ENCODE measurements at regions not wholly inside any gene's neighbourhood (a gene's known extent, or its start where the extent isn't known, plus 50 kb on each side); places are given as distances from the start of the nearest gene placed in this dataset.

GRCh38 chr16:52099382-52099781 lies 447.6 kb downstream of the TOX3 start (continued):
- TF ChIP-seq TEAD2 (CRISPR knock-in tag; IDR thresholded peaks at IDR 0.05) (no peak), ZBTB42 (CRISPR knock-in tag; IDR thresholded peaks at IDR 0.05) (no peak), ZNF670 (CRISPR knock-in tag; IDR thresholded peaks at IDR 0.05; ENCODE audit: borderline replicate concordance) (no peak), RARA (CRISPR knock-in tag; IDR thresholded peaks at IDR 0.05) (no peak), AHR (CRISPR knock-in tag; IDR thresholded peaks at IDR 0.05) (no peak), FOXA1 (IDR thresholded peaks at IDR 0.05) (no peak), FOXA1 (CRISPR knock-in tag; IDR thresholded peaks at IDR 0.05) (peak; percentile 46), SOX6 (IDR thresholded peaks at IDR 0.05) (no peak), SOX6 (CRISPR knock-in tag; IDR thresholded peaks at IDR 0.05) (peak; percentile 54), HHEX (CRISPR knock-in tag; IDR thresholded peaks at IDR 0.05) (peak; percentile 81), ZNF414 (CRISPR knock-in tag; IDR thresholded peaks at IDR 0.05) (no peak), SOX13 (IDR thresholded peaks at IDR 0.05) (no peak), SOX13 (CRISPR knock-in tag; conservative IDR thresholded peaks at IDR 0.05 in 1 of 2, IDR thresholded peaks at IDR 0.05 in 1 of 2) (0 out of 4 replicates have a peak, but pooled peaks of 1 of the 2 experiments have one; percentile 42), SMC3 (IDR thresholded peaks at IDR 0.05; ENCODE audit: low read length) (no peak), RFXANK (CRISPR knock-in tag; IDR thresholded peaks at IDR 0.05) (no peak), BHLHE40 (IDR thresholded peaks at IDR 0.05; ENCODE audit: low read length) (peak; percentile 83), PAXIP1 (CRISPR knock-in tag; conservative IDR thresholded peaks at IDR 0.05) (no peak), RELA (CRISPR knock-in tag; IDR thresholded peaks at IDR 0.05) (no peak), JUN (CRISPR knock-in tag; IDR thresholded peaks at IDR 0.05) (no peak)
- TF ChIP-seq, protein P1, sequence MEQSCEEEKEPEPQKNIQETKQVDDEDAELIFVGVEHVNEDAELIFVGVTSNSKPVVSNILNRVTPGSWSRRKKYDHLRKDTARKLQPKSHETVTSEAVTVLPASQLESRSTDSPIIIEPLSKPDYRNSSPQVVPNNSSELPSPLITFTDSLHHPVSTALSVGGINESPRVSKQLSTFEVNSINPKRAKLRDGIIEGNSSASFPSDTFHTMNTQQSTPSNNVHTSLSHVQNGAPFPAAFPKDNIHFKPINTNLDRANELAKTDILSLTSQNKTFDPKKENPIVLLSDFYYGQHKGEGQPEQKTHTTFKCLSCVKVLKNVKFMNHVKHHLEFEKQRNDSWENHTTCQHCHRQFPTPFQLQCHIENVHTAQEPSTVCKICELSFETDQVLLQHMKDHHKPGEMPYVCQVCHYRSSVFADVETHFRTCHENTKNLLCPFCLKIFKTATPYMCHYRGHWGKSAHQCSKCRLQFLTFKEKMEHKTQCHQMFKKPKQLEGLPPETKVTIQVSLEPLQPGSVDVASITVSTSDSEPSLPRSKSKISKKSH (CRISPR knock-in tag; IDR thresholded peaks at IDR 0.05; ENCODE audit: borderline replicate concordance): no peak
- TF ChIP-seq, protein P2, sequence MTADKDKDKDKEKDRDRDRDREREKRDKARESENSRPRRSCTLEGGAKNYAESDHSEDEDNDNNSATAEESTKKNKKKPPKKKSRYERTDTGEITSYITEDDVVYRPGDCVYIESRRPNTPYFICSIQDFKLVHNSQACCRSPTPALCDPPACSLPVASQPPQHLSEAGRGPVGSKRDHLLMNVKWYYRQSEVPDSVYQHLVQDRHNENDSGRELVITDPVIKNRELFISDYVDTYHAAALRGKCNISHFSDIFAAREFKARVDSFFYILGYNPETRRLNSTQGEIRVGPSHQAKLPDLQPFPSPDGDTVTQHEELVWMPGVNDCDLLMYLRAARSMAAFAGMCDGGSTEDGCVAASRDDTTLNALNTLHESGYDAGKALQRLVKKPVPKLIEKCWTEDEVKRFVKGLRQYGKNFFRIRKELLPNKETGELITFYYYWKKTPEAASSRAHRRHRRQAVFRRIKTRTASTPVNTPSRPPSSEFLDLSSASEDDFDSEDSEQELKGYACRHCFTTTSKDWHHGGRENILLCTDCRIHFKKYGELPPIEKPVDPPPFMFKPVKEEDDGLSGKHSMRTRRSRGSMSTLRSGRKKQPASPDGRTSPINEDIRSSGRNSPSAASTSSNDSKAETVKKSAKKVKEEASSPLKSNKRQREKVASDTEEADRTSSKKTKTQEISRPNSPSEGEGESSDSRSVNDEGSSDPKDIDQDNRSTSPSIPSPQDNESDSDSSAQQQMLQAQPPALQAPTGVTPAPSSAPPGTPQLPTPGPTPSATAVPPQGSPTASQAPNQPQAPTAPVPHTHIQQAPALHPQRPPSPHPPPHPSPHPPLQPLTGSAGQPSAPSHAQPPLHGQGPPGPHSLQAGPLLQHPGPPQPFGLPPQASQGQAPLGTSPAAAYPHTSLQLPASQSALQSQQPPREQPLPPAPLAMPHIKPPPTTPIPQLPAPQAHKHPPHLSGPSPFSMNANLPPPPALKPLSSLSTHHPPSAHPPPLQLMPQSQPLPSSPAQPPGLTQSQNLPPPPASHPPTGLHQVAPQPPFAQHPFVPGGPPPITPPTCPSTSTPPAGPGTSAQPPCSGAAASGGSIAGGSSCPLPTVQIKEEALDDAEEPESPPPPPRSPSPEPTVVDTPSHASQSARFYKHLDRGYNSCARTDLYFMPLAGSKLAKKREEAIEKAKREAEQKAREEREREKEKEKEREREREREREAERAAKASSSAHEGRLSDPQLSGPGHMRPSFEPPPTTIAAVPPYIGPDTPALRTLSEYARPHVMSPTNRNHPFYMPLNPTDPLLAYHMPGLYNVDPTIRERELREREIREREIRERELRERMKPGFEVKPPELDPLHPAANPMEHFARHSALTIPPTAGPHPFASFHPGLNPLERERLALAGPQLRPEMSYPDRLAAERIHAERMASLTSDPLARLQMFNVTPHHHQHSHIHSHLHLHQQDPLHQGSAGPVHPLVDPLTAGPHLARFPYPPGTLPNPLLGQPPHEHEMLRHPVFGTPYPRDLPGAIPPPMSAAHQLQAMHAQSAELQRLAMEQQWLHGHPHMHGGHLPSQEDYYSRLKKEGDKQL (CRISPR knock-in tag; IDR thresholded peaks at IDR 0.05; ENCODE audit: low read depth): peak; percentile 84
- TF ChIP-seq, protein P3, sequence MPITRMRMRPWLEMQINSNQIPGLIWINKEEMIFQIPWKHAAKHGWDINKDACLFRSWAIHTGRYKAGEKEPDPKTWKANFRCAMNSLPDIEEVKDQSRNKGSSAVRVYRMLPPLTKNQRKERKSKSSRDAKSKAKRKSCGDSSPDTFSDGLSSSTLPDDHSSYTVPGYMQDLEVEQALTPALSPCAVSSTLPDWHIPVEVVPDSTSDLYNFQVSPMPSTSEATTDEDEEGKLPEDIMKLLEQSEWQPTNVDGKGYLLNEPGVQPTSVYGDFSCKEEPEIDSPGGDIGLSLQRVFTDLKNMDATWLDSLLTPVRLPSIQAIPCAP (CRISPR knock-in tag; IDR thresholded peaks at IDR 0.05; ENCODE audit: low read depth): no peak
